DND-41 (cell line): ENCODE measurements at regions not wholly inside any gene's neighbourhood (a gene's known extent, or its start where the extent isn't known, plus 50 kb on each side); places are given as distances from the start of the nearest gene placed in this dataset.
A peak's percentile ranks its signal among the peaks of the same experiment; 100 is the strongest.

Experiments used
- ATAC-seq: fragments of 200-7000 bp; cut with Tn5 transposase; 3 replicates; pipeline ENCODE4 v1.9.1; 2021; ENCODE audit warnings: low read depth; ENCODE audit not compliant: insufficient read depth
- DNase-seq: peaks from one replicate; pipeline ENCODE4 v3.0.0-alpha.2; 2020
- H2AFZ ChIP-seq: 2 replicates; pipeline ENCODE4 v1.6.0; 2012; ENCODE audit warnings: low read depth, low read length
- H3K27ac ChIP-seq: 2 replicates; pipeline ENCODE4 v1.5.1; 2012; ENCODE audit warnings: low read length, inconsistent platforms
- H3K27me3 ChIP-seq: fragments of 200-600 bp; sonication (generic); 2 replicates; pipeline ENCODE4 v1.6.0; 2012; ENCODE audit warnings: low read length, mild to moderate bottlenecking, inconsistent platforms; ENCODE audit not compliant: insufficient read depth, poor library complexity
- H3K36me3 ChIP-seq: 2 replicates; pipeline ENCODE4 v1.5.1; 2012; ENCODE audit warnings: low read length, inconsistent platforms; ENCODE audit not compliant: insufficient read depth
- H3K4me1 ChIP-seq: 2 replicates; pipeline ENCODE4 v1.5.1; 2012; ENCODE audit warnings: mild to moderate bottlenecking, low read length; ENCODE audit not compliant: insufficient read depth
- H3K4me2 ChIP-seq: 2 replicates; pipeline ENCODE4 v1.6.0; 2012; ENCODE audit warnings: mild to moderate bottlenecking, moderate library complexity, low read length, inconsistent platforms; ENCODE audit not compliant: insufficient read depth
- H3K4me3 ChIP-seq, 2 experiments: fragments of 200-600 bp in 1 of 2; shearing (Covaris generic) in 1 of 2; 2 replicates each; pipeline ENCODE4 v1.5.1; 2012 to 2016; ENCODE audit warnings: inconsistent platforms in 2 of 2, low read length in 2 of 2, mild to moderate bottlenecking in 2 of 2, low read depth in 1 of 2, moderate library complexity in 1 of 2
- H3K79me2 ChIP-seq: 2 replicates; pipeline ENCODE4 v1.6.0; 2012; ENCODE audit warnings: low read length, inconsistent platforms; ENCODE audit not compliant: insufficient read depth
- H3K9ac ChIP-seq: 2 replicates; pipeline ENCODE4 v1.6.0; 2012; ENCODE audit warnings: low read depth, mild to moderate bottlenecking, inconsistent platforms, low read length, moderate library complexity
- H3K9me3 ChIP-seq: 2 replicates; pipeline ENCODE4 v1.5.1; 2012; ENCODE audit warnings: low read length, moderate library complexity, mild to moderate bottlenecking, inconsistent platforms; ENCODE audit not compliant: insufficient read depth, severe bottlenecking
- H4K20me1 ChIP-seq: 2 replicates; pipeline ENCODE4 v1.6.0; 2012; ENCODE audit warnings: low read length; ENCODE audit not compliant: insufficient read depth
- CTCF ChIP-seq: IDR thresholded peaks from 2 replicates; pipeline ENCODE4 v1.5.1; 2012; ENCODE audit warnings: borderline replicate concordance, low read length, moderate library complexity, mild to moderate bottlenecking; ENCODE audit not compliant: poor library complexity, severe bottlenecking; ENCODE audit errors: extremely low read depth
- EZH2 ChIP-seq: IDR thresholded peaks from 3 replicates; pipeline ENCODE4 v1.6.1; 2012; ENCODE audit warnings: borderline replicate concordance, low read depth, mild to moderate bottlenecking, moderate library complexity, low read length, inconsistent platforms; ENCODE audit not compliant: severe bottlenecking

GRCh38 chr22:25380122-25380747 is 160.8 kb downstream of the CRYBB2 start:
- Histone ChIP-seq H3K9me3 (no peaks in the 10 kb centered on the region), H4K20me1 (peaks cover 43% of the 10 kb centered on the region), H3K36me3 (peaks cover 30% of the 10 kb centered on the region), H2AFZ (no peak overlapping the region), H3K79me2 (peaks cover 25% of the 10 kb centered on the region), H3K4me2 (no peak overlapping the region), H3K27ac (no peak overlapping the region), H3K4me1 (no peaks in the 10 kb centered on the region), H3K27me3 (no peaks in the 10 kb centered on the region), H3K4me3 (no peak overlapping the region), H3K9ac (no peak overlapping the region)
- TF ChIP-seq EZH2, result no peak
- no peak for TF ChIP-seq CTCF
- ATAC-seq (no peak), DNase-seq (no peak)

- Histone ChIP-seq H3K9ac (no peak overlapping the region), H3K36me3 (peaks cover 16% of the 10 kb centered on the region), H3K27me3 (no peaks in the 10 kb centered on the region), H2AFZ (no peak overlapping the region), H4K20me1 (peaks cover 65% of the 10 kb centered on the region), H3K27ac (no peak overlapping the region), H3K4me1 (peaks cover 12% of the 10 kb centered on the region), H3K79me2 (peaks cover 38% of the 10 kb centered on the region), H3K9me3 (no peaks in the 10 kb centered on the region), H3K4me2 (no peak overlapping the region), H3K4me3 (no peak overlapping the region)
- TF ChIP-seq CTCF (peak; percentile 34), EZH2 (no peak)
- no peak for DNase-seq
- no peak for ATAC-seq
These were observed 163.3 kb downstream of the CRYBB2 start for GRCh38 chr22:25382762-25383161.

GRCh38 chr22:25383278-25383820 is 163.9 kb downstream of the CRYBB2 start:
- Histone ChIP-seq H3K4me1 (peaks cover 14% of the 10 kb centered on the region), H3K9me3 (no peaks in the 10 kb centered on the region), H2AFZ (no peak overlapping the region), H3K9ac (no peak overlapping the region), H3K27me3 (no peaks in the 10 kb centered on the region), H4K20me1 (peaks cover 70% of the 10 kb centered on the region), H3K27ac (no peak overlapping the region), H3K4me2 (no peak overlapping the region), H3K4me3 (no peak overlapping the region), H3K79me2 (peaks cover 42% of the 10 kb centered on the region), H3K36me3 (peaks cover 15% of the 10 kb centered on the region)
- DNase-seq, result no peak
- no peak for ATAC-seq
- TF ChIP-seq CTCF, result no peak
